Fibroblast of pulmonary artery (primary cell): ENCODE measurements at regions not wholly inside any gene's neighbourhood (a gene's known extent, or its start where the extent isn't known, plus 50 kb on each side); places are given as distances from the start of the nearest gene placed in this dataset.

Experiments
- DNase-seq: peaks from one replicate; pipeline ENCODE4 v3.0.0-alpha.2; 2010; ENCODE audit warnings: low read depth
- H3K4me3 ChIP-seq: replicated peaks from 2 replicates; pipeline ENCODE4 v1.5.1; 2011; ENCODE audit warnings: low read depth, mild to moderate bottlenecking, control low read depth, low read length, moderate library complexity
- TF ChIP-seq, protein P1 (sequence below): IDR thresholded peaks from 2 replicates; pipeline ENCODE4 v1.5.1; 2011; ENCODE audit warnings: mild to moderate bottlenecking, control low read depth, low read length, inconsistent platforms; ENCODE audit errors: missing control alignments

DNA sequence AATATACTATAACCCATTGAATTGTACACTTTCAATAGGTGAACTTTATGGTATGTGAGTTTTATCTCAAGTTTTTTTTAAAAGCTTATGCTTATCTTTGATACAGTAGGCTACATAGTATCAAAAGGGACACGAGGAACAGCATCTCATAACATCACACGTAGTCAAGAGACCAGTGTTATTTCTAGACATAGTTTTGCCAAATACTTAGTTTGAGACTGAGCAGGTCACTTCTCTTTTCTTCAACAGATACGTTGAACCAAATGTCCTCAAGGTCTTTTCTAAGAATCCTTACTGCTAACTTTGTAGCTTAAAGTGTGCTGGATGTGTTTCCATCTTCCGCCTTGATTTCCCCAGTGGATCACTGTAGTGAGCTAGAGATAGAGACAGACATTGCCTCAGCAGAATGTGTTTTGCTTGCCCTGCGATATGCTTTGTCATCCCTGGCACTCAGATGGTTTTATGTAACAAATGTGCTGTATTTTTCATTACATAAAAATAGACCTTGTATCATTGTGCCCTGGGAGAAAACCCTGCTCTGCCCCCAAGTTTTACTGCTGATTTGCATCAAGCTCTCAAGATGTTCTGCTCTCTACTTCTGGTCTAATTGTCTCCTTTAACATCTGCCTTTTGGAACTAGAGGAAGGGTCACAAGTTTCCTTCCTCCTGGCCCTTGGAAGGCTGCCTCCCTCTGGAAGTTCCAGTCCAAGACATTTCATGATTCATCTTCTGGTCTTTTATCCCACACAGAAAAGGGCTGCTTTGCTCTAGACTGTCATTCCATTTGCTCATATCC is 426.4 kb upstream of the RGMA start:
- no peak overlapping the region for H3K4me3 ChIP-seq
- DNase-seq = no peak
- TF ChIP-seq, protein P1, sequence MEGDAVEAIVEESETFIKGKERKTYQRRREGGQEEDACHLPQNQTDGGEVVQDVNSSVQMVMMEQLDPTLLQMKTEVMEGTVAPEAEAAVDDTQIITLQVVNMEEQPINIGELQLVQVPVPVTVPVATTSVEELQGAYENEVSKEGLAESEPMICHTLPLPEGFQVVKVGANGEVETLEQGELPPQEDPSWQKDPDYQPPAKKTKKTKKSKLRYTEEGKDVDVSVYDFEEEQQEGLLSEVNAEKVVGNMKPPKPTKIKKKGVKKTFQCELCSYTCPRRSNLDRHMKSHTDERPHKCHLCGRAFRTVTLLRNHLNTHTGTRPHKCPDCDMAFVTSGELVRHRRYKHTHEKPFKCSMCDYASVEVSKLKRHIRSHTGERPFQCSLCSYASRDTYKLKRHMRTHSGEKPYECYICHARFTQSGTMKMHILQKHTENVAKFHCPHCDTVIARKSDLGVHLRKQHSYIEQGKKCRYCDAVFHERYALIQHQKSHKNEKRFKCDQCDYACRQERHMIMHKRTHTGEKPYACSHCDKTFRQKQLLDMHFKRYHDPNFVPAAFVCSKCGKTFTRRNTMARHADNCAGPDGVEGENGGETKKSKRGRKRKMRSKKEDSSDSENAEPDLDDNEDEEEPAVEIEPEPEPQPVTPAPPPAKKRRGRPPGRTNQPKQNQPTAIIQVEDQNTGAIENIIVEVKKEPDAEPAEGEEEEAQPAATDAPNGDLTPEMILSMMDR = no peak

DNA sequence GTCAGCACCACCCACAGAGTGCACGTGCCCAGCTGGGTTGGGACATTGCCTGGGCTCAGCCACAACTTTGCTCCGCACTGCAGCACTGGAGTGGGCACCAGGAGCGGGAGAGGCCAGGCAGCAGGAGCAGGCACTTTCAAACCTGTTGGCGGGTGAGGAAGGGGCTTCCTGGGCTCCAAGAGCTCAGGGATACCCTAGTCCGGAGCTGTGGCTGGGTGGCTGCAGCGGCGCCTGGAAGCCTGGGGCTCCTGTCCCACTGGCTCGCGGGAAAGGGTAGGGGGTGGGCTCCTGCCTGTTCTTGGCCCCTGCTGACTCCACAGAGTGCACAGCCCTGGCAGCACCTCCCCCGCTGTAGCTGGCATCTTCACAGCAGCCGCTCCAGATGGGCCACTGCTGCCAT is 417.6 kb upstream of the RGMA start:
- TF ChIP-seq, protein P1 = no peak
- DNase-seq = no peak
- no peak overlapping the region for H3K4me3 ChIP-seq

DNA sequence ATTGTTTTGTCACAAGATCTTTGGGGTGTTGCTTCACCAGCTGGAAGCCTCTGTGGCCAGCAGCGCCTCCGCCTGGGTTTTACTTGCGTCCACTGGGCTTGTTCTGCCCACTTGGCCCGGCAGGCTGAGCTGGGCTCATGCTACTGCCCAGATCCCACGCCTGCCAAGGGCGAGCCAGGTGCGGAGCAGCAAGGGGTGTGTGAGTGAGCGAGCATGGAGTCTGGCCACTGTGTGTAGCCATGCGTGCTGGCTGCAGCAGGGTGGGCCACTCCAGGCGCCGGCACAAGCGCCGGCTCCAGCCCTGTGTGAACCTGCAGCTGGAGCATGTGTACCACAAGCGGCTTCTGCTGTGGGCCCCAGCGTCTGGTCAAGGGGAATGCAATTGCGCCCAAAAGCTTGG is 416.5 kb upstream of the RGMA start:
- no peak overlapping the region for H3K4me3 ChIP-seq
- TF ChIP-seq, protein P1 = no peak
- no peak for DNase-seq

DNA sequence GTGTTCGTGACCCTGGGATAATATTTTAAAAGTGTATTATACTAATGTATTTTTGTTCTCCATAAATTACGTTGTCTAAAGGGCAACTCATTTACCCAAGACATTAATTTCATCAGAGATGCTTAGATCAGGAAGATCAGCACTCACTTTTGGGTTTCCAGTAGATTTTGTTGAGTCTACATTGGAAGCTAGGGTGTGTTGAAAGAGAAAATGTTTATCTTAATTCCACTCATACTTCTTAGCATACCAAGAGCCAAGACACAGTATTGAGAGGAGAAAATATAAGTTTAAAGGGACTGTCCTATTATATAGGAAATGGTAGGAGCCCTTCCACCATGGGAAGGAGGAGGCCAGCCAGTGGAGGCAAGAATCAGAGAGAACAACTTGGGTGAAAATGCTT is 412.9 kb upstream of the RGMA start:
- TF ChIP-seq, protein P1 = no peak
- H3K4me3 ChIP-seq = no peak overlapping the region
- DNase-seq = no peak

DNA sequence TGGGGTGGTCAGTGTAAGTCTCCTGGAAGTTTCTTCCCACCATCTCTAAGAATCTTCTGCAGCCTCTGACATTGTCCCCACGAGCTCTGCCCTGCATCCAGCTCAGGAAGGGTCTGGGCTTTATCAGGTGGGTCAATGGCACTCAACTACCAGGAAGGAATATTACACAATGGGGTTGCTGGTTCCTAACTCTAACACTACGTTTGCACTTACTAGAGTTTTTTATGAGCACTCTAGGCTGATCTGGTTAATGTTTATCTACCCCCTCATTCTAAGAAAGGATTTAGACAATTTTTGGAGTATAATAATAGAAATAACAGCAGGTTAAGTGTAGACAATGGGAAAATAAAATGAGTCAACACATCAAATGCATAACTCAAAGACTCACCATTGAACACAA is 411.1 kb upstream of the RGMA start:
- TF ChIP-seq, protein P1 = no peak
- H3K4me3 ChIP-seq = no peak overlapping the region
- DNase-seq = no peak

DNA sequence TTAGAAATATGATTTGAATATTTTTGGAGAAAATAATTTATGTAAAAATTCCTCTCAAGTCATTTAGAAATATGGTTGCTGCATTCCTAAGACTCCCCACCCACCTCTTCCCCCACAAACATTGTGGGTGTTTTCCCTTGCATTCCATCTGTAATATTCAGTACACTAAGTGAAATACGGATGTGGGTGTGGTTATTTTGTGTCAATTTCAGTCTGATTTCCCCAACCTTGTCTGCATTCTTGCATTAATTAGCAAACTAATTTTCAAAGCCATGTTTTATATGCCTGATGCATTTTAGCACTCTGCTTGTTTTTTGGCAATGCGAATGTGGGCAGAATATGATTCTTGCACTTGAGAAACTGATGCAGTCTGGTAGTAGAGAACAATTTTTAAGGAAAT is 408.3 kb upstream of the RGMA start:
- H3K4me3 ChIP-seq = no peak overlapping the region
- DNase-seq = no peak
- TF ChIP-seq, protein P1 = no peak

DNA sequence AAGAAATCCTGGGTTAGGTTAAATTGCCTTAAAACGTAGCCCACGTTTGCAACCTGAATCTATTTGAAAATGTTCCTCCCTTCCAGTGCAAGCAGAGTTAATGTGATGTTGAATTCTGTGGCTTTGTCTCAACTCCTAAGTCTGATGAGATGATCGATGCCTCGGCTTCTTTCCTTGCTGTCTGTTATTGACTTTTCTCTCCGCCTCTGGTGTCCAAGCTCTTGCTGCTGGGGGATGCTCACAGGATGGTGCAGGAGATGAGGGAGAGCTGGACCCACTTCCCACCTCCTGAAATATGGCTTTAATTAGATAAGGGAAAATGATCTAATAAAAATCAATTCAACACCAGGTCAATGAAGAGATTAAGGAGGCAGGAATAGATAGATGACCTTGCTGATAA is 407.9 kb upstream of the RGMA start:
- TF ChIP-seq, protein P1 = no peak
- H3K4me3 ChIP-seq = no peak overlapping the region
- DNase-seq = no peak
